ENCODE measurements at regions not wholly inside any gene's neighbourhood (a gene's known extent, or its start where the extent isn't known, plus 50 kb on each side); places are given as distances from the start of the nearest gene placed in this dataset.

DNA sequence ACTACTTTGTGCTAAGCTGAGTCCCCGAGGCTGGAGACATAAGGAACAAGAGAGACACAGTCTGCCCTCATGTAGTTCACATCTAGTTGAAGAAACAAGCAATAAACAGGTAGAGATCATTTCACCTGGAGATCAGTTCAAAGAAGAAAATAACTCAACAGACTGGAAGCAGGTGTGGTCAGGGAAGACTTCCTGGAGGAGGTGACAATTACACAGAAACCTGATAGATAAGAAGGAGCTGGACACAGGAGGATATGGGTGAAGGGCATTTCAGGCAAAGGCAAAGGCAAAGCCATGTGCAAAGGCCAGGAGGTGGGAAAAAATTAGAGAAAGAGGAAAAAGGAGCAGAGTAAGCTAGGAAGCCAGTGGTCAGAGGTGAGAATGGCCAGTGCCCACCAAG is 115.6 kb downstream of the MN1 start:
- DNase-seq (ENCODE audit: low read depth), result no peak

DNA sequence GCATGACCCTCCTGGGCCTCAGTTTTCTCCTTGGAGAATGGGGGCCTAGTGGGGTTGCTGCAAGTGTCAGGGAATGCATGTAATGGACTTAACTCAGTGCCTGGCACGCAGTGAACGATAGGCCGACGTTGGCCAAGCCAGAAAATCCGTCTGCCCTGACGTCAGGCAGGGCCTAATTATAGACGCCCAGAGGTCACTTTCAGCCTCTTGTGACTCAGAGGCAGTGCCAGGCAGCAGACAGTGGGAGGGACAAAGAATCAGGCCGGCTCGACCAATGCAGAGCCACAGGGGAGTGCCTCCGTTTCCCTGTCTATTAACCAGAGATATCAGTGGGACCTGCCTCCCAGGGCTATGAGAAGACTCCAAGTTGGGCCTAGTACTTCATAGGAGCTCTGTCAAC is 115.0 kb downstream of the MN1 start:
- no peak for DNase-seq (ENCODE audit: low read depth)

DNA sequence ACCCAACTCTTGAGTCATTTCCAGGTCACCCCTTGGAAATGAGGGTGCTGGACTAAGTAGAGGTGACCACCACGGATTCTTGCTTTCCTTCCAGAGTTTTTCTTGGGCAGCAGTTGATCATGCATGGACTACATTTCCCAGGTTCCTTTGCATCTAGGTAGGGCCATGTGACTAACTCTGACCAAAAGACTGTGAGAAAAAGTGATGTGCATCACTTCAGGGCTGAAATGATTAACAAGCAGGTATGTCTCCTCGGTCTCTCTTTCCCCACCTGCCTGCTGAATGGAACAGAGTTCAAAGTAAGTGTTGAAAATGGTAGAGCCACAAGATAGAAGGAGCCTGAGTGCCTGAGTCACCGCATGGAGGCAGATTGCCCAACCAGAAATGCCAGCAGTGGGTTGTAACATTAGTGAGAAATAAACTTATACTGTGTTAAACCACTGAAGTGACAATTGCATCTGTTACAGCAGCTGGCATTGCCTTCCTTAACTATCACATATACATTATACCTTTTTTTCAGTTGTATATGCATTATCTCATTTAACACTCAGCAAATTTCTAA is 113.5 kb downstream of the MN1 start:
- no peak for DNase-seq (ENCODE audit: low read depth)

DNA sequence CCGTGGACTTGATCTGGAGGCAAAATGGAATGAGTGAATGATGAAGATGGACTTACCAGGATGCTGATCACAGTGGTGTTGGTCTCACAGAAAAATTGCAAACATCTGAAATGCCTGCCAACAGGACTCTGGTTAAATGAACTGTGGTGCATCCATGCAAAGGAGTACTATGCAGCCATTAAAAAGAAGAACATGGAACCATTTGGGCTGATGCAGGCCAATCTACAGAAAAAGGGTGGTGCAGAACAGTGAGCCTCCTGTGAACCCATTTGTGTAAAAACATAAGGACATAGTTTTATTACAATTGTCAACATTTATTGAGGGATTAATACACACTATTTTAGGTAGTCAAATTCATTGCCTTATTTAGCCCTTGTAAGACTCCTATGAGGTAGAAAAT is 111.9 kb downstream of the MN1 start:
- no peak for DNase-seq (ENCODE audit: low read depth)

DNA sequence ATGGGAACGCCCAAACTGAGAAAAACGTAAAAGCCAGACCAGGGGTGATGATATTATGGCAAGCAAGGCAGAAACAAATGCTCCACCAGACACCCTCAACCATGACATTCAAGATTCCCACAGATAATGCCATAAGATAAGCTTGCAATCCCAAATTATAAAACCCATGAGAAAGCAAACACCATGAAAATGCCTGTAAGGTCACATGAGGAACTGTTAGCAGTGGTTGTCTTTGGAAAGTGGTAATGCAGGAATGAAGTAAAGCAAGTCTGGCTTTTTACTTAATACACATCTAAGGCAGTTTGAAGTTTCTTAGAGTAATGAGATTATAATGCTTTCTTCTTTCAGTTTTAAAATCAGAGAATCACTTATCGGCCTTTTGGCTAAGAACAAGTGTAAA is 111.0 kb downstream of the MN1 start:
- no peak for DNase-seq (ENCODE audit: low read depth)

DNA sequence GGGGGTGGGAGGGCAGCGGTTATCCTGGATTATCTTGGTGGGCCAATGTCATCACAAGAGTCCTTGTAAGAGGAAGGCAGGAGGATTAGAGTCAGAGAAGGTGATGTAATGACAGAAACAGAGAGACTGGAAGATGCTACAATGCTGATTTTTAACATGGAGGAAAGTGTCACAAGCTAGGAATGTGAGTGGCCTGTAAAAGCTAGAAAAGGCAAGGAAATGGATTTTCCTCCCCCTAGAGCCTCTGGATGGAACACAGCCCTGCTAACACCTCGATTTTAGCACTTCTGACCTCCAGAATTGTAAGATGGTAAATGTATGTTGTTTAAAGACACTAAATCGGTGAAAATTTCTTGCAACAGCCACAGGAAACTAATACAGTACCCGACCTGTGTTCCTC is 109.3 kb downstream of the MN1 start:
- DNase-seq (ENCODE audit: low read depth), result no peak

DNA sequence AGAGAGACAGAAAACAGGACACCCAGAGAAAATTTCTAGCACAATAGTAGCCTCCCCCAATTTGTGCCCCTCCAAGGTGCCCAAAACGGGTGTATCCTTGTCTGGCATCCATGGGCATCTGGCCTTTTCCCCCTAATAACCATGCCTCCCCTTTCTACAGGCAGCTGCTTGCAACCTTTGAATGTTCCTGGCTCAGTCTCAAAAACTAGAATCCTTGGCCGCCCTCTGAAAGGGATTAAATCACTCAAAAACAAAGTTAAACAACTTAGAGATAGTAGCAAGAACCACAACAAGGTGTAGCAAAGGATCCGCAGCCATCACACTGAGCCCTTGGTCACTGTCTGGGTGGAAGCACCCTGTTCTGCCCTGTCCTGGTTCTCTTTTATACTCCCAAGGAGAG is 105.6 kb downstream of the MN1 start:
- no peak for DNase-seq (ENCODE audit: low read depth)

DNA sequence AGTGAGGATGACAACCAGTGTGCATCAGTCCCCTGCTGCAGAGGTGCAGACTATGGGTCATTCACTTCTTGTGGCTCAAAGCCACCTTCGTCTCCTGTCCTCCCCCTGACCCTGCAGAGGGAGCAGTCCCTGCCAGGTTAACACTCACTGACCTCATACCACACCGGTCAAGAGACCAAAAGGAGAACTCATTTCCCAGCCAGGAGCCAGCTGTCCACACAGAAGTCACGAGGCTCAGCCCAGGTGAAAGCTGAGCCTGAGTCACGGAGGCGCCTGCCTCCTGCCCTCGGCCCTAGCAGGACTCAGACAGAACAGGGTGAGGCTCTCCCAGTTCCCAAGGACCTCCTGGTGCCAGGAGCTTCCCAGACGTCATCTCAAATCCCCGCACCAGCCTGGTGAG is 103.7 kb downstream of the MN1 start:
- DNase-seq (ENCODE audit: low read depth), result no peak
